Left kidney (tissue), 1 donor: ENCODE measurements at regions not wholly inside any gene's neighbourhood (a gene's known extent, or its start where the extent isn't known, plus 50 kb on each side); places are given as distances from the start of the nearest gene placed in this dataset.

Experiments used
- DNase-seq: peaks from one replicate; pipeline ENCODE4 v3.0.0-alpha.2; 2013

DNA sequence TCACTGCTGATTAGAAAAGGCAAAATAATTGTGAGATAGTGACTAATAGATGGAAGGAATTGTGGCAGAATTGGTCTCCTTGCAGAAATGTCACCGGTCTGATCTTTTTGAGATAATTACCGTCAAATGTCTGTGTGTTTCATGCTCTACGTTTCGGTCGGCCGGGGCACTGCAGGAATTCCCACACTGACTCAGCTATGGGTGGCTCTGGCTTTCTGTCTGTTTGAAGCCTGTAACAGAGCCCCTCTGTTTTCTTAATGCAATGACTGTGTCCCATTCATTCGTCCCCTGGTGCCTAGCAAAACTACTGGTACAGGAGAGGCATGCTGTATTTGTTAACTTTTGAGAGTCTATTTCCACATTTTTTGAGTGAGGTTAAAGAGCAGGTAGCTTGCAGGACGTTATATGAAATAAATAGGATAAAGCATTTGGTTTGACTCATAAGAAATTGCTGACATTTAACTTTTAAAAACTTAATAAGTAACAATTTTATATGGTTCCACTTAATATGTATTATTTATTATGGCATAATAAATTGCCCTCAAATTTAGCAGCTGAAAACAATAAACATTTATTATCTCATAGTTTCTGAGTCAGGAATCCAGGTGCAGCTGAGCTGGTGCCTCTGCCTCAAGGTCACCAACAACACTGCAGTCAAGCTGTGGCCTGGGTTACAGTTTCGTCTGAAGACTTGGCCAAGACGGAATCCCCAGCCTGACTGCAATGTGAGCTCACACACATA lies 53.3 kb upstream of the CTBP2 start:
- no peak for DNase-seq

DNA sequence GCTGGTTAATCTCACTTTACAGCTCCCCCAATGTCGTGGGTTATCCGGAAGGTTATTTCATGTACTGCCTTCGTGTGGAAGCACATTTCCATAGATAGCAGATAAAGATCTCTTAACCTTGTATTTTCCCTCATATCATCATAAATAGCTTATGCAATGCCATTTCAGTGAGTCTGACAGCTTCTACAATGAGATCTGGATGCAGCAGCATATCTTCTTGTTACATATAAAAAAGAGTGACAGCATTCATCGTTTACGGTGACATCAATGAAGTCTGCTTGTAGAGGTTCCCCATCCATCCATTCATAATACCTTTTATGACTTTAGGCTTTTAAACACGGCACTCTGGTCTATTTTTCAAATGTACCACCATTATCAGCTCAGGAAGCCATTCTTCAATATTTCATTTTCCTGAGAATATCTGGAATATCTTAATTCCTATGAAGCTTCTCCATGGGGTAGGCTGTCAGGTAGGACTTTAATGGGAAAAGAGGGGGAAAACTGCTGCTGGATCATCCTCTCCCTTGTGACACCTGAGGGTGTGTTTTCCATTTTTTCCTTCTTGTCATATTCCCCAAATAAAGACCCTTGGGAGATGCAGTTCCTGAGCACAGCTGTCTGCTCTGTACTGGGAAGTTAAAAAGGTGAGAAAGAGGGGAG lies 51.9 kb upstream of the CTBP2 start:
- DNase-seq = no peak
